ENCODE measurements at regions not wholly inside any gene's neighbourhood (a gene's known extent, or its start where the extent isn't known, plus 50 kb on each side); places are given as distances from the start of the nearest gene placed in this dataset.

DNA sequence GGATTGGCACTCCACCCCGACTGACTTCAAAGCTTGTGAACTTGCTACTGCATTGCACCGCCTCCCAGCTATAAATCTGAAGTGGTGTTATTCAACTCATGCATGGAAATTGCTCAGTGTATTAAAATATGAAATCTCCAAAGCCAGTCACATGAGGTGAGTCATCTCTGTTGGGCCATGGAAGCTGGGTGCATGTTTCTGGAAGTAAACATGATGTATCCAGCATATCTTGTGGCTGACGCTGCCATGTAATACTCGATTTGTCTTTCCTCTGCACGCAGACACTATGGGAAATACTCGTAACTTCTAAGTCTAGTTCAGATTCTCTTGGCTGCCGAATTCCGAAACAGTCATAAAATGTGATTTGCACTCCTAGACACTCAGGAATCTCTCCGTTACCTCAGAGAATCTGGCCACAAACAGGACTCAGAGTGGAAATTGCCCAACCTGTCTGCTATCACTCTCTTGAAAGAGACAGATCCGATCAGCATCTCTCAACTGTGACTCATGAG lies 154.9 kb upstream of the MPPED2 start:
- no peak for TF ChIP-seq EZH2 (IDR thresholded peaks at IDR 0.05; ENCODE audit: borderline replicate concordance)
- TF ChIP-seq, protein P1, sequence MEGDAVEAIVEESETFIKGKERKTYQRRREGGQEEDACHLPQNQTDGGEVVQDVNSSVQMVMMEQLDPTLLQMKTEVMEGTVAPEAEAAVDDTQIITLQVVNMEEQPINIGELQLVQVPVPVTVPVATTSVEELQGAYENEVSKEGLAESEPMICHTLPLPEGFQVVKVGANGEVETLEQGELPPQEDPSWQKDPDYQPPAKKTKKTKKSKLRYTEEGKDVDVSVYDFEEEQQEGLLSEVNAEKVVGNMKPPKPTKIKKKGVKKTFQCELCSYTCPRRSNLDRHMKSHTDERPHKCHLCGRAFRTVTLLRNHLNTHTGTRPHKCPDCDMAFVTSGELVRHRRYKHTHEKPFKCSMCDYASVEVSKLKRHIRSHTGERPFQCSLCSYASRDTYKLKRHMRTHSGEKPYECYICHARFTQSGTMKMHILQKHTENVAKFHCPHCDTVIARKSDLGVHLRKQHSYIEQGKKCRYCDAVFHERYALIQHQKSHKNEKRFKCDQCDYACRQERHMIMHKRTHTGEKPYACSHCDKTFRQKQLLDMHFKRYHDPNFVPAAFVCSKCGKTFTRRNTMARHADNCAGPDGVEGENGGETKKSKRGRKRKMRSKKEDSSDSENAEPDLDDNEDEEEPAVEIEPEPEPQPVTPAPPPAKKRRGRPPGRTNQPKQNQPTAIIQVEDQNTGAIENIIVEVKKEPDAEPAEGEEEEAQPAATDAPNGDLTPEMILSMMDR (IDR thresholded peaks at IDR 0.05; ENCODE audit: poor library complexity), result no peak

All from hepatocyte (in vitro differentiated cells).